NCI-H1436 treated with DMSO at 0.1 percent for 48 hours (cell line): ENCODE measurements at regions not wholly inside any gene's neighbourhood (a gene's known extent, or its start where the extent isn't known, plus 50 kb on each side); places are given as distances from the start of the nearest gene placed in this dataset.

Experiments
- DNase-seq: peaks from one replicate; lab custom pipeline; 2025; lab: John Stamatoyannopoulos, UW

- no peak for DNase-seq
These were observed 716.2 kb upstream of the FANCL start for GRCh38 chr2:58957188-58957840.

DNA sequence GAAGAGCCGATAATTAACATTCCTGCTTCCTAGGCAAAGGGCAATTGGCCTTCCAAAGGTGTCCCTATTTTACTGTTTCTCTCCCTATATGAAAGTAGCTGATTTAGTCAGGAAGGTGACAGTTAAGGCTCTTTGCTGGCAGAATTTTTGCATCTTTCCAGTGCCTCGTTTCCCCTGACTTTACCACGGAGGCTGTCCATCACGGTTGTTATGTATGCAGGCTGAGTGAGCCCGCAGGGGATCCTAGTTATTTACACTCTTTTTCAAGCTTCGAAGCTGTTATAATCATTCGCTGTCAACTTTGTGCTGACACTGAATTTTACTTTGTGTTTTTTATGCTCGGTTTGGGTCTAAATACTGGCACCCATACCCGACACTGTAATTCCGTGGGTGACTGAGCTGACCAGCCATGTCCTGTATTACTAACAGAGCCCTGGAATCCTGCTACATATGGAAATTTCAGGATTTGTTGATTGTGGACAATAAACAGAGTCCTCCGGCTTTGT lies 713.8 kb upstream of the FANCL start:
- no peak for DNase-seq

DNA sequence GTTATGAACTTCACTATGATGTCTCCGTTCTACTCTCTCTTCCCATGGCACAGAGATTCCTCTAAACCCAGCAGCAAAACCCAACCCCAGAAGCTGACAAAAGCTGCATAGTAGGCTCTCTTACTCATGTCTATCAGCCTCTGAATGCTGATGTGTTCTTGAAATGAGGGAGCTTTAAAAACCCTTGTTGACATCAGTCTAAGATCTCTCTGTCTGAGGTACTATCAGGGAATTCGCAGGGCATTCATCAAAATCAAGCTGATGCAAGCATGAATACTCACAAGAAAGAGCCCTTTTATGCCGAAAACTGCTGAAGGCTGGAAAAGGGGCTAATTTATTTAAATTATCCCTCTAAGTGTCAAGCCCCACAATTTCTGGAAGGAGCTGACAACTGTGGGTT lies 710.6 kb upstream of the FANCL start:
- DNase-seq = no peak

DNA sequence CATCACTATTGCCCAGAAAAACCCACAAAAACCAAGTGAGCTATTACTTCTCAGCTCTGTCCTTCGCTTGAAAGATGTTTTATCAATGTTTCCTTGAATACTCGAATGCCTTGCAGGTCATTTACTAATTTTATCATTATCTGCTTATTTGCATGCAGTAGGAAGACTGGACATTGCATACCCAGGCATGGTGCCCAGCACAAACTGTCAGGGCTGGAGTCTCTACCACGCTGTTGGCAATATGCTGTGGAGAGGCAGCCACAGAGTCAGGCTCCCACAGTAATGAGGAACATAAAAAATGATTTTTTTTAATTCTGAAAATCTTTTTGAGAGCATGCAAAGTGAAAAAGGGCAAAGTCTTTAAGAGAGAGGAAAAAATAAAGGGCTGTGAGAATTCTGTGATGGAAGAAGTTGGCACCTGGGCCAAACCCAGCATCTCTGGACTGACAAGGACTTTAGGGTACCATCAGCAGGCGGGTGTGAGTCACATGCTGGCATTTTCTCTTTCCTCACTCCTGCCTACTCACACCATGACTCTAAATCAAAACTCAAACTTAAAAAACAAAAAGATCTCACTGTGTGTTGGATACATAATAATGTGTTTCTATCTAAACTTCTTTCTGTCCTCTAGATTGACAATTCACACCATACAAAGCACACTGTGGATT lies 709.8 kb upstream of the FANCL start:
- DNase-seq = no peak

- no peak for DNase-seq
These were observed 698.3 kb upstream of the FANCL start for GRCh38 chr2:58939388-58939787.

DNA sequence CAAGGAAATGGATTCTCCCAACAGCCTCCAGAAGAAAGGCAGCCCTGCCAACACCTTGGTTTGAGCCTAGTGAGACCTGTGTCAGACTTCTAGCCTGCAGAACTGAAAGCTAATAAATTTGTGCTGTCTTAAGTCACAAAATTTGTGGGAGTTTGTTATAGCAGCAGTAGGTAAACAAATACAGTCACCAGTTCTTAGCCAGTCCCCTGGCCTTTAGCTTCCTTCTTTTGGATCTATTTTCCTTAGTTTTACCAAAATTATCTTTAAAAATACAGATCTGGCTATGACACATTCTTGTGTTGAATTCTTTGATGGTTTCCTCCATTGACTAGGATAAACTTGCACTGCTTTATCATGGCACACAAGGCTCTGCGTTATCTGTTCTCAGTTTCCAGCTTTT lies 697.9 kb upstream of the FANCL start:
- no peak for DNase-seq

DNA sequence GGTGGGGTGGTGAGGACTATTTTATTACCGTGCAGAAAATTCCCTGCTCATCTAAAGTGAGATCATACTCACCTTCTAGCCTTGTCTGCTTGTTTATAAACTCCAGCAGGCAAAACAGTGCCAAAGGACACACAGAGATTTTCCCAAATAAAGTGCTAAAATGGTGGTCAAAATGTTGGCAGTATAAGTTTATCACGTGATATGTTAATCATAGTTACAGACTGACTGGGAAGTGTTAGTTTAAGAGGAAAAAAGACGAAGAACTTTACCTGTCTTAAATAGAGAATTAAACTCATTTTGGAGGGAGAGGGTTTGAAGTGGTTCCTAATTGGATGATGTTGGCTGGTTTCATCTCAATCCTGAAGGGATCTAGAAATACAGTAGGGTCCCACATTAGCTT lies 691.7 kb upstream of the FANCL start:
- no peak for DNase-seq

DNA sequence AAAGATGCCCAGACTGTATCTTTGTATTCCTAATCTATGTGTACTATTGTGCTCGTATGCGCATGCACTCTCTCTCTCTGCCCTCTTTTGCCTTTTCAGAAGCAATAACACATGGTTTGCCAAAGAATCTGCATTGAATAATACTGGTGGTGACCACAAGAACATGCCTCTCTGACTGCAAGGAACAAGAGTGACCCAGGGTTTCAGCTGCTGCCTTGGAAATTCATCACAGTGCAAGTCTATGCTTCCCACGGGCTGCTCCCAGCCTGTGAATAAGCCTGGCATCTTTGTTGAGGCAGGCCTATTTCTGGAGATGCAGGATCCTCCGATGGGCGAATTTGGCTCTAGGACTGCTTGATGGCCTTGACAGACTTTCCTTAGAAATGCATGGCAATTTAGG lies 689.4 kb upstream of the FANCL start:
- no peak for DNase-seq

GRCh38 chr2:58928973-58929372 lies 687.8 kb upstream of the FANCL start:
- DNase-seq = no peak

GRCh38 chr2:58928391-58928790 lies 687.3 kb upstream of the FANCL start:
- DNase-seq = no peak

DNA sequence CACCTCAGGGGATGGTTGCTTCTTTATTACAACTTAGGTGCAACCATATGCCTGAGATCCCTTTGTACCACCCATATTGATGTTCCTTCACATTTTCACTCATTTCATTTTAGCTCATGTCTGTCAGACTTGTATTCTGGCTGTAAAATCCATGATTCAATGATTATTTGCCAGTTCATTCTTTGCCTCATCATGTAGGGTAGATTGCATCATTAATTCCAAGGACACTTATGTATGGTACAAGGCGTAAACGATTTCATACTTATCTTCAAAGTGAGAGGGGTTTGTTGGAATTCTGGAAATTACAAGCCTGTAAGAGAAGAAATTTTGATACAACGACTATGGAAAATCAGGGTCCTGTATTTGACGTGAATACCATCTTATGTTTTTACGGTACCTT lies 685.0 kb upstream of the FANCL start:
- DNase-seq = no peak

DNA sequence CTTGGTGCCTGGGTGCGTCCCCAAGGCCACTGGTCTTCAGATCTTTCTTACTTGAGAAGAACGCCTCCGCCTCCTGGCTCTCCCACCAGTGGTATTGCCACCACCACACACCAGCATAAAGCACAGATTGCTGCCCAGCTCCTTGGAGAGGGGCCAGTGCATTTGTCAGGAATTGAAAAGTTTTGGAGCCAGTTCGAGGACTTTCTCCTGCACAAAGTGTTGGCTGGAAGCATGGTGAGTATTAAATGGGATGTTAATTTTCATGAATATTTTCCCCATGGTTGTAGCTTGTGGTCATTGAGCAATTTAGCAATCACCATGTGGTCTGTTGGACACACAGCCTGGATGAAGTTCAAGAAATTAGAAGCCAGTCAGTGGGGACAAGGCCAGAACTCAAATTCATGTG lies 684.6 kb upstream of the FANCL start:
- DNase-seq = no peak

- DNase-seq = no peak
These were observed 682.7 kb upstream of the FANCL start for GRCh38 chr2:58923869-58924268.

DNA sequence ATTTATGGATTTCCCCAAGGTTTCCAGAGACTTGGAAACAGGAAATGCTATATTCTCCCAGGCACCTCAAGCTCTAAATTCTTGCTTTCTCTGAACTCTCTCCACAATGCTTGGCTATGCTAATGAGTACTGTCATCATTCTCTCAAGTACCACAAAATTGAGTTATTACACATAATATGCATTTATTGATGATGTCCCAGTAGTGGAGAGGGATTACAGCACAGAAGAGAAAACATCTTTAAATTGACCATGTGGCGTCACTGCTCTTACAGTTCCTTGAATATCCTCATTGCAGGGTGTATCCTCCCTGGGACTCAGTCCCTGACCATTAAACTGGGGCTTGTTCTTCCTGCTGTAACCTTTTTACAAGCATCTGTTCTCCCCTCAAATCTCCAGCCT lies 681.1 kb upstream of the FANCL start:
- DNase-seq = no peak

DNA sequence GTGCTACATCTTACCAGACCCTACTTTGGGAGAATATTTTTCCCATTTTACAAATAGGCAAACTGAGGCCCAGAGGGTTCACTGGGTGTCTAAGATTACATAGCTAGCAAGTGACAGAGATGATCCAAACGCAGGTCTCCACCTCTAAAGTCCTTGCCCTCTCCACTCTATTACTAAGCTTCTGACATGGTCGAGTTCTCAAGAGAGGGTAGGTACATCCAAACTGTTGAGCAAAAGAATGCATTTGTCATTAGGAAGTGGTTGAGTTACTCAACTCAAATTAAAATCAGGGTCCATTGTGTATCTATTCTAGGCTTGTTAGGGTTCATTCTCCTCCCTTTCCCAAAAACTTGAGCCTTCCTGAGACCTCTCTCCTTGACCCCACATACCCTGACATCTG lies 680.6 kb upstream of the FANCL start:
- no peak for DNase-seq

GRCh38 chr2:58920001-58920400 lies 678.9 kb upstream of the FANCL start:
- no peak for DNase-seq

GRCh38 chr2:58919316-58919715 lies 678.2 kb upstream of the FANCL start:
- no peak for DNase-seq

DNA sequence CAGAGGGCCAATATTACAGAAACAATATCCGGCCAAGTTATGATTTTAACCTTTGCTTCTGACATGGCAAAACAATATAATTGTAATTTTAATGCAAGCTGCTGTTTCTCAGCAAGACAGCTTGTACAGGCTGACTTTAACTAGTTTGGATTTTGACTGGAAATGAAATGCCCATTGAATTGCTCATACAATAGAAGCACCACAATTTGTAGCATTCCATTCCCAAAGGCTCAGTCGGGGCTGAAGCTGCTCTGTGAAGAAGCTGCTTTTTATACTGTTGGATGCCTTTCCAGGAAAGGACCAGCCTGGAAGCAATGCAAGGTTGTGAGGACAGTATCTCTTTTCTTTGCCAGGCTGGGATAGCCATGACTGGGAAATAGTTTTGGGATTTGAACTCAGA lies 677.0 kb upstream of the FANCL start:
- DNase-seq = no peak

DNA sequence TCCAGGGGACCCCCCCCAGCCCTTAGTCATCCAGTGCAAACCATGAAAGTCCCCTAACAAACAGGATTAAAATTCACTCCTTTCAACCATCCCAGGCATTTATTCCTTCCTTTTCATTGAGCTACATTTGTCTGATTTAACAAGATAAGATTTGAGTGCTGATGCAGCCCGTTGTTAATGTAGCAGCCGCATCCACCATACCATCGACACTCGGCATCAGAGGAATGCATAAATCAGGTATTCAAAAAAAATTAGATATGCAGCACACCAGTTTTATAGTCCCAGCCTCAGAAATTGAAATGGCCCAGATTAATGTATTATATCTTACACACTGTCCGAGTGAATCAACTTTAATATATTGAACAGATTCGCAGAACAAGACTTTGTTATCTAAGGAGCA lies 676.5 kb upstream of the FANCL start:
- no peak for DNase-seq

DNA sequence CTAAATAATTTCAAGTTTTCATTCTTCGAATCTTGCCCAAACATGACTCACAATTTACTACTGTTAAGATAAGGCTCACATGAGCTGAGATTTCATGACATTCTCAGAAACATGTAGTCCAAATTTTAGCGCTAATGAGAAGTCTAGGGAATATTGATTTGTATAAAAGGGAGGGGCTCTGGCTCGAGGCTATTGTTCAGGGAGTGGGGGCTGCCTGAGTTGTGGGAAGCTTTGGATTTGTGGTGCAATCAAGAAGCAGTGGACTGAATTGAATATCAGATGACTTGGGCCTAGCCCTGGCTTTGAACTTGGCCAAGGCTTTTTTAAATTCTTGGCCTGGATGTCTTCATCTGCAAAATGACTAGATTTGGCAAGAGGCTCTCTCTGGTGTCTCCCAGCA lies 674.9 kb upstream of the FANCL start:
- DNase-seq = no peak

DNA sequence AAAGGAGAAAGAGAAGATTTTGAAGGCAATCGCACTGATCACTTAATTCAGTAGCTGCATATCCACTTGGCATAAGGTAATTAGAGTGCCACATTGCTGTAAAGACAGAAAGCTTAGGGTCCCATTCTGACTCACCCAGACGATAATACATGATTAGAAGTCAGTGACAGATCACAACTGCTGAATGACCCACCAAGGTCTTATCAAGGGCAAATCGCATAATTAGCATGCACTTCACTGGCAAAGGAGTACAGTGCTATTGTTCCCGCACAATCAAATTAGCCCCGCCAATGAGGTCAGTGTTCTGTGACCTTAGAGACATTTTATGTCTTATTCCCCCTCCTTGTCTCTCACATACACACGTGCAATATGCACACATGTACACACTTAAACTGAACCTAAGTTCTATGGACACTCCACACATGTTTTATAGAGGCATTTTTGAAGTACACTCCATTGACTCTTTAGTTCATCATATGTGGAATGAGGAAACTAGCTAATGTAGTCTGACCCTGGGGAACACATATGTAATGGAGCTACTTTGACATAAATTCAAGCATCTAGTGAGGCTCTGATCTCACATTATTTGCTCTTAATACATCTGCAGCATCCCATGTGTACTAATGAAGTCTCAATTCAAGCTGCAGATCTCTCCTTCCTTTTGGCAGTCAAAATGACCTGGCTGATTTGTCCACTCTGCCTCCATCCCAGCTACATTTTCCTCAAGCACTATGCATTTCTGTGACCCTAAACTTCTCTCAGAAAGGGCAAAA lies 673.8 kb upstream of the FANCL start:
- DNase-seq = no peak

DNA sequence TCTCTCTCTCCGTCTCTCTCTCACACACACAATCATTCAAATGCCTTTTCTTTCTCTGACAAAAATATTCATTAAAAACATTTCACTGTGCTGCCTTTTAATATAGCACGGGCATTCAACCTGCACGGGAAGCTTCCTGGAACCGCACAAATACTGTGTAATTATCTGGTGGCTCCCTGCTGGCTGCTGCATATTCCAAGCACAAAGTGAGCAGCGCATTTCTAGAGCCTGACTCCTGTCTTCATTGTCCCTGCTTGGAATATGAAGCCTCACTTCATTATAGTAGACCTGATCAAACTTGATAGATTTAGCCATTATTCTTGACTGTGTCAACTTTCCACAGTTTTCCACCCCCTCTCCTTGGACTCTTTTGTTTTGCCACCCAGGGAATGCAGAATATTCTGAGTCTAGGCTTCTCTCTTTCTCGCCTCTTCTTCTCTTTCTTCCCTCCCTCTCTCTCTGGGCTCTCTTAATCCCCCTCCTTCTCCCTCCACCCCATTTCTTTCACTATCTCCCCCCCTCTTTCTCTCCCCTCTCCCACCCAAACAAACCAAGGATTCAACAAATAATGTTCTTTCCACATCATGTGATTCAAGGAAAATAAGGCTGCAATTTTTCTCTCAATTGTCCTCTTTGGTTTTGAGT lies 672.1 kb upstream of the FANCL start:
- no peak for DNase-seq

DNA sequence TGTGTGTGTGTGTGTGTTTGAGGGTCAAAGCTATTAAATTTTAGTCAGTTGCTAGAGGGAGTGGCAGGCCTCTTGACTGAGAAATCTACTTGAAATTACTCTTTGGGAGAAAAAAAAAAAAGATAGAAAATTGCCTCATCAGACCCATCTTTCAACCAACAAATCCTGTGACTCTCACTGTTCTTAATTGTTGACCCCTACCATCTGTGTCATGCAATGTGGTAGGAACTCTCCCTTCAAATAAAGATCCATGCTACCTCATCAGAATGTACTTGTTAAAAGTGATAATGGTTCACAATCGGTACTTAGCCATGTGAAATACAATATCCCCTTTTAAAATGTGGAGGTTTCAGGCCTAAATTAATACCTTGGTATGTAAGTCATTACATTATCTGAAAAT lies 670.8 kb upstream of the FANCL start:
- DNase-seq = no peak
